ENCODE measurements at regions not wholly inside any gene's neighbourhood (a gene's known extent, or its start where the extent isn't known, plus 50 kb on each side); places are given as distances from the start of the nearest gene placed in this dataset.

GRCh38 chr6:147119310-147119709, 84.9 kb upstream of the STXBP5 start:
- TF ChIP-seq, protein P1, sequence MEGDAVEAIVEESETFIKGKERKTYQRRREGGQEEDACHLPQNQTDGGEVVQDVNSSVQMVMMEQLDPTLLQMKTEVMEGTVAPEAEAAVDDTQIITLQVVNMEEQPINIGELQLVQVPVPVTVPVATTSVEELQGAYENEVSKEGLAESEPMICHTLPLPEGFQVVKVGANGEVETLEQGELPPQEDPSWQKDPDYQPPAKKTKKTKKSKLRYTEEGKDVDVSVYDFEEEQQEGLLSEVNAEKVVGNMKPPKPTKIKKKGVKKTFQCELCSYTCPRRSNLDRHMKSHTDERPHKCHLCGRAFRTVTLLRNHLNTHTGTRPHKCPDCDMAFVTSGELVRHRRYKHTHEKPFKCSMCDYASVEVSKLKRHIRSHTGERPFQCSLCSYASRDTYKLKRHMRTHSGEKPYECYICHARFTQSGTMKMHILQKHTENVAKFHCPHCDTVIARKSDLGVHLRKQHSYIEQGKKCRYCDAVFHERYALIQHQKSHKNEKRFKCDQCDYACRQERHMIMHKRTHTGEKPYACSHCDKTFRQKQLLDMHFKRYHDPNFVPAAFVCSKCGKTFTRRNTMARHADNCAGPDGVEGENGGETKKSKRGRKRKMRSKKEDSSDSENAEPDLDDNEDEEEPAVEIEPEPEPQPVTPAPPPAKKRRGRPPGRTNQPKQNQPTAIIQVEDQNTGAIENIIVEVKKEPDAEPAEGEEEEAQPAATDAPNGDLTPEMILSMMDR (conservative IDR thresholded peaks at IDR 0.05), result no peak
- H3K27ac ChIP-seq, result no peak overlapping the region

GRCh38 chr6:147122823-147123222, 81.4 kb upstream of the STXBP5 start:
- TF ChIP-seq, protein P1 (conservative IDR thresholded peaks at IDR 0.05), result no peak
- no peak overlapping the region for H3K27ac ChIP-seq

- TF ChIP-seq, protein P1 (conservative IDR thresholded peaks at IDR 0.05), result no peak
- no peak overlapping the region for H3K27ac ChIP-seq
Observed at GRCh38 chr6:147126618-147127022, 77.6 kb upstream of the STXBP5 start.

DNA sequence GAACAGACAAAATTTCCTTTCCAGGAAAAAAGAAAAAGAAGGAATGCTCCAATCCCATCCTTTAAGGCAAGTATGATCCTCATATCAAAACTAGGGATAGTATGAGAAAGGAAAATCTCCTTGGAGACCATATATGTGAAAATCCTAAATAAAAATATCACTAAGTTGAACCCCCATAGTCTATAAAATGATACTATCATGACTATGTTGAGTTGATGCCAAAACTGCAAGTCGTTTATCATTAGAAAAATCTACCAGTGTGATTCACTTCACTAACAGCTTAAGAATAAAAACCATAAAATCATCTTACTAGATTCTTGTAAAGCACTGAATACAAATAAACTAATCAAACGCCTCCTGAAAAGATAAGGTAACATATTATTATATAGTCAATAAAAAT, 76.6 kb upstream of the STXBP5 start:
- TF ChIP-seq, protein P1 (conservative IDR thresholded peaks at IDR 0.05), result no peak
- H3K27ac ChIP-seq, result no peak overlapping the region

DNA sequence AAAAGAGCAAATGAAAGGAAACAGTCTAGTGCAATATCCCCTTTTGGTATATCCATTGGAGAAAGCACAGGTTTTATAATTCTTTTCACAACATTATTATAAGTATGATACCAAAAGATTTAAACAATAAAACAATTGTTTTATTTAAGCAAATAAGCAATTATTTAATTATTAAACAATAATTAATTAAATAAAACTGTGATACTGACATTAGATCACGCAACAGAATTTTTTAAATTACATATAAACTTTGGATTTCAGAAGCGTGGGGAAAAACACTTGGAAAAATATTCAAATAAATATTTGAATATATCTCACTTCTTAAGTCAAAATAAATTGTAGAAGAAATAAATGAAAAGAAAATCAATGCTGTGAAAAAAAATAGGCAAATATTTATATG, 76.2 kb upstream of the STXBP5 start:
- TF ChIP-seq, protein P1 (conservative IDR thresholded peaks at IDR 0.05), result no peak
- no peak overlapping the region for H3K27ac ChIP-seq

DNA sequence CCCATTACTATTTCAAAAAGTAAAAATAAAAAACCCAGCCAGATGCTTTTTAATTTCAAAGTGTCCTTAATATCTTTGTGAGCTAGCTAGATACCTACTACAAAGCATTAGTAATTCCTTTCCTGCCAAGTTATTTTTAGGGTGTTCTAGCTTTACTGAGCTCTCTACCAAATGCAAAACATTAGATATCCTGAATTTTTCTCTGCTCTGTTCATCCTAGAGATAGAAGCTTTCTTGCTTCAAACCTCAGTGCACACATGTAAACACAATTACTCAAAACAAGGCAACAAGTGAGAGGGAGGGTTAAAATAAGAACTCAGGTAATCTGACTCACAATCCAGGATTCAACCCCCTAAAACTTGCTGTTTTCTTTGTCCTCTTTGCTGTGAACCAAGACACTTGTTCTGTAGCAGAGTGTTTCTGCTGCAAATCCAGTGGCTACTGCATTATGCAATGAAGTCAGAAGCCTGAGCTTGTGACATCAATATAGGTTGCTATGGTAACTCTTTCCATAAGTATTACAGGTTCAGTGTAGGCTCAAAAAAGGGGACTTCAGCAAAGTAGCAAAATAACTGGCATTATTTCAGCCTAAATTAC, 72.6 kb upstream of the STXBP5 start:
- no peak overlapping the region for H3K27ac ChIP-seq
- TF ChIP-seq, protein P1 (conservative IDR thresholded peaks at IDR 0.05), result no peak

- TF ChIP-seq, protein P1 (conservative IDR thresholded peaks at IDR 0.05), result no peak
- H3K27ac ChIP-seq, result no peak overlapping the region
Observed at GRCh38 chr6:147132889-147133288, 71.3 kb upstream of the STXBP5 start.

Data from VCaP (cell line).